SU-DHL-6 (cell line): ENCODE measurements at regions not wholly inside any gene's neighbourhood (a gene's known extent, or its start where the extent isn't known, plus 50 kb on each side); places are given as distances from the start of the nearest gene placed in this dataset.

Experiments used
- EZH2phosphoT487 ChIP-seq: fragments of 200-600 bp; sonication (generic), shearing (Covaris generic); conservative IDR thresholded peaks from 2 replicates; pipeline ENCODE4 v1.6.1; 2018; ENCODE audit warnings: mild to moderate bottlenecking, antibody characterized with exemption, low read length, moderate library complexity, mixed read lengths
- TF ChIP-seq, protein P1 (sequence below): fragments of 200-600 bp; sonication (generic); IDR thresholded peaks from one replicate; pipeline ENCODE4 v1.5.1; 2017; ENCODE audit warnings: antibody characterized with exemption, mild to moderate bottlenecking, low read length, moderate library complexity; ENCODE audit not compliant: insufficient read depth, poor library complexity, severe bottlenecking

- TF ChIP-seq, protein P1, sequence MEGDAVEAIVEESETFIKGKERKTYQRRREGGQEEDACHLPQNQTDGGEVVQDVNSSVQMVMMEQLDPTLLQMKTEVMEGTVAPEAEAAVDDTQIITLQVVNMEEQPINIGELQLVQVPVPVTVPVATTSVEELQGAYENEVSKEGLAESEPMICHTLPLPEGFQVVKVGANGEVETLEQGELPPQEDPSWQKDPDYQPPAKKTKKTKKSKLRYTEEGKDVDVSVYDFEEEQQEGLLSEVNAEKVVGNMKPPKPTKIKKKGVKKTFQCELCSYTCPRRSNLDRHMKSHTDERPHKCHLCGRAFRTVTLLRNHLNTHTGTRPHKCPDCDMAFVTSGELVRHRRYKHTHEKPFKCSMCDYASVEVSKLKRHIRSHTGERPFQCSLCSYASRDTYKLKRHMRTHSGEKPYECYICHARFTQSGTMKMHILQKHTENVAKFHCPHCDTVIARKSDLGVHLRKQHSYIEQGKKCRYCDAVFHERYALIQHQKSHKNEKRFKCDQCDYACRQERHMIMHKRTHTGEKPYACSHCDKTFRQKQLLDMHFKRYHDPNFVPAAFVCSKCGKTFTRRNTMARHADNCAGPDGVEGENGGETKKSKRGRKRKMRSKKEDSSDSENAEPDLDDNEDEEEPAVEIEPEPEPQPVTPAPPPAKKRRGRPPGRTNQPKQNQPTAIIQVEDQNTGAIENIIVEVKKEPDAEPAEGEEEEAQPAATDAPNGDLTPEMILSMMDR: peak; percentile 84
- TF ChIP-seq EZH2phosphoT487: no peak
Observed at GRCh38 chr18:72672364-72673184, 128.4 kb upstream of the CBLN2 start.
